ENCODE measurements at regions not wholly inside any gene's neighbourhood (a gene's known extent, or its start where the extent isn't known, plus 50 kb on each side); places are given as distances from the start of the nearest gene placed in this dataset.

DNA sequence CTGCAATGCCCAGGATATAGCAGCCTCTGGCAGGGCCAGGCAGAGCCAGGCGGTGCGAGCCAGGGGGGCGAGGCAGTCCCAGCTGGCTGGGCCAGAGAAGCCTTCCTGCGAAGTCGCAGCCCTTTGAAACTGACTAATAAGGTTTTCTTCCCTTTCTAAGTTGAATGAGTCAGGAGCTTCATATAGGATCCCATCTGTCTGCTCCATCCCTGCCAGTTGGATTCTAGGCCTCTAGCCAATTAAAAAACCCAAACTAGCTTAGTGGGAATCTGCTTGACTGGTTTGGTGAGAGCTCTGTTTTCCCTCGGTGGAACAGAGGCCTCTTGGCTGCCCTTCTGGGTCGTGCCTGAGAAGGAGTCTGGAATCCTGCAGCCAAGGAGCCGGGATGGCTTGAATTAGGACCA lies 70.1 kb upstream of the RAPGEF1 start:
- in situ Hi-C loops (cut with HindIII; ENCODE audit: low sequenced_read_pairs): no loop called here

DNA sequence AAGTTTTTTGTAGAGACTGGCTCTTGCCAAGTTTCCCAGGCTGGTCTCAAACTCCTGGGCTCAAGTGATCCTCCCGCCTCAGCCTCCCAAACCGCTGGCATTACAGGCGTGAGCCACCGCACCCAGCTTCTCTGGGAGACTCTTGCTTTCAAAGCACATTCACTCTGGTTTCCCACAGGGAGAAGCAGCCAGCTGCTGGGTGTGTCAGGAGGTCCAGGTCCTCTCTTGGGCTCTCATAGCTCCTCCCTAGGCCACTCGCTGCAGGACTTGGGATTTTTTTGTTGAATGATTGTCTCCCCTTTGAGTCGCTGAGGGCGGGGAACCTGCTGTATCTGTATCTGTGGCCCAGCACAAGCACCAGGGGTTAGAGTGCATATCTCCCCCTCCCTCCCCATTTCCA lies 68.4 kb upstream of the RAPGEF1 start:
- in situ Hi-C loops (cut with HindIII; ENCODE audit: low sequenced_read_pairs): no loop called here

DNA sequence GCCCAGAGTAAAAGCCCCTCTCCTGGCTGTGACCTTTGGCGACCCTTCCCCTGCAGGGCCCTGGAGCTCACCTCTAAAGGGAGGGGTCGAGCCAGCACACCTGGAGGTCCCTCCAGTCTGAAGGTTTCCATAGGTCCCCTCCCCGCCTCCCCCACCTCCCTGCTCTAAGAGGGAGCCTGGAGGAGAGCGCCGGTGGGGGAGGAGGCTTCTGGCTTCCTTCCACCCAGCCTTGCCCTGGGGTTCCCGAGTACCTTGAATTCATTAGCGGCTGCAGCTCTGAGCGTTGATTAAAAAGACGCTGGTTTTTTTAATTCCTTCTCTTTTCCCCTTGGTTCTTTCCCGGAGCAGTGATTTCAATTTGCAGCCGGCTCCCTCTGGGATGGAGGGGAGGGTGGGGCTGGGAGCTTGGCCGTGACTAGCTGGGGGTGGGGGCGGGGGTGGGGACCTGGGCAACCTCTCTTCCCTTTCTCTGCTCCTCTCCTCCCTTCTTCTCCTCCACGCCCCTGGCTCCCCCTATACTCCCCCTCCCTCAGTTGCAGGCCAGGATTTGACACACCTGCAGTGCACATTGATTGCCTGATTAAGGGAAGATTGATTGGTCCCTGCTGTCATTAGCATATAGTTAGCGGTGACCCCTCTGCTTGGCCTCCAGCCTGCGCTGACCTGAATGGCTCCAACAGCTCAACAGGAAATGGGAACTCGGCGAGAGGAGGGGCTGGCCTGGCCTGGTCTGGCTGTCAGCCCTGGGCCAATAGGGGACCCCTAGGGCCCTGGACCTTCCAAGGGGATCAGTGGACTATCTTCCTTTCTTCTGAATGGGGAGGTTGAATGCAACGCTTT lies 67.5 kb upstream of the RAPGEF1 start:
- in situ Hi-C loops (cut with HindIII; ENCODE audit: low sequenced_read_pairs): no loop called here

DNA sequence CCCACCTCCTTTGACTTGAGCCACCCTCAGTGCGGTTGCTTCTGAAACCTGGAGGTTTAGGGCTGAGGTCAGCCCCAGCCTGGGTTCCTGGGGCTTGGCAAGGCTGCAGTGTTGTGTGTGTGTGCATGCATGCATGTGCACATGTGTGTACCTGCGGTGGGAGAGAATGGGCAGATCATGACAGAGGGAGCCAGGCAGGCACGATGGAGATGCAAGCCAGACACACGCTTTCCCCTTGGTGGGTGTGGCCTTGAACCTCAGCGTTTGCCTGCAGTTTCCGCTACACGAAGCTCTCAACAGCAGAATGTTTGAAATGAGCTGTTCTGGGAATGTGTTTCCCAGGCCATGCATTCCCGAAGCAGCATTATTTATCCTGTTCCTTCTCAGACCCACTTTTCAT lies 65.9 kb upstream of the RAPGEF1 start:
- in situ Hi-C loops (cut with HindIII; ENCODE audit: low sequenced_read_pairs): no loop called here

DNA sequence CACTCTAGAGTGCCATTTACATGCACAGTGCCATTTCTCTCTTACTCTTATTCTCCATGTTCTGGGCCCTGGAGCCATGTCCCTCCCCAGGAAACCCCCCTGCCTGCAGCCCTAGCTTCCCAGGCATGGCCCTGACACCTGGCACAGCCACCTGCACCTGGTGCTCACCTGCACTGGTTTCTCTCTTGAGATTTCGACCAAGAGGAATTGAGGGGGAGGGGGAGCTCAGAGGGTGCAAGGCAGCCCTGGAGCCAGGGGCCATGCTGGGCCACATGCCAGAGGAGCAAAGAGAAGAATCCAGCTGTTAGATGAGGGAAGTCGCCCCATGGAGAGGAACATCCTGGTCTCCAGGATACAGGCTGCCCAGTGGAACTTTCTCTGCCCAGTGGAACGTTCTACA lies 65.0 kb upstream of the RAPGEF1 start:
- in situ Hi-C loops (cut with HindIII; ENCODE audit: low sequenced_read_pairs): loop anchor here (5.0 kb wide), 1 partner anchor 432 kb away; no protein-coding TSS in a partner anchor

GRCh38 chr9:131803758-131804411 lies 64.0 kb upstream of the RAPGEF1 start:
- in situ Hi-C loops (cut with HindIII; ENCODE audit: low sequenced_read_pairs): loop anchor here (5.0 kb wide), 1 partner anchor 433 kb away; no protein-coding TSS in a partner anchor

DNA sequence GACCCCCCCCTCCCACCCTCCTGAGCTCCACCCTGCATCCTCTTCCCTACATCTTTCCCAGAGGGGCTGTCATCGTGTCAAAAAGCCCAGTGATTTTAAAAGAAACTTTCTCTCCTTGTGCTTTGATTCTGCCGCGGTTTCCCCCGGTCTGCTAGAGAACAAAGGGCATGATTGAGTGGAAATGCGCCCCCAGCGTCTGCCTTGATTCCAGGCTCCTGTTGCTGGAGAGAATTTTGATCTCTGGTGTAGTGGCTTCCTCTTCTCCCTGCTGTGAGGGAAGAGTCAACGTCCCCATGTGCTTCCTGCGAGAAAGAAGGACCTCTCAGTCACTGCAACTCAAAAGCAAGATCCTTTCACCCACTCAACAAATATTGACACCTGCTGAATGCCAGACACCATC lies 61.9 kb upstream of the RAPGEF1 start:
- in situ Hi-C loops (cut with HindIII; ENCODE audit: low sequenced_read_pairs): loop anchor here (5.0 kb wide), 1 partner anchor 435 kb away; no protein-coding TSS in a partner anchor

DNA sequence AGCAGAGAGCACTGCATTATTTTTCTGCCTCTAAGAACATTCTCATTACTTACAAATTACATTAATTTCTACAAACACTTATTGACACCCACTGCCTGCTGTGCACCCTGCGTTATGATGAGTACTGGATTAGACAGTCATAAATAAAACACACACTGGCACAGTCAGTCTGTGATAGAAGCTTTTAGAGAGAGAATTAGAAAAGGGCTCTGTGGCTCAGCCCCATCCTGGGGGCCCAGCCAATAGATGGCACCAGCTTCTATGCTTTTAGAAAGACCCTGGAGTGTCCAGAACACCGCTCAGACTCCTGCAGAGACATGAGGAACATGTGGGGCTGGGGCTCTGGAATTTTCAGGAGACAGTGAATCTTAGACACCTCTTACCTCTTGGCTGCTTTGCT lies 61.0 kb upstream of the RAPGEF1 start:
- in situ Hi-C loops (cut with HindIII; ENCODE audit: low sequenced_read_pairs): loop anchor here (5.0 kb wide), 1 partner anchor 436 kb away; no protein-coding TSS in a partner anchor

DNA sequence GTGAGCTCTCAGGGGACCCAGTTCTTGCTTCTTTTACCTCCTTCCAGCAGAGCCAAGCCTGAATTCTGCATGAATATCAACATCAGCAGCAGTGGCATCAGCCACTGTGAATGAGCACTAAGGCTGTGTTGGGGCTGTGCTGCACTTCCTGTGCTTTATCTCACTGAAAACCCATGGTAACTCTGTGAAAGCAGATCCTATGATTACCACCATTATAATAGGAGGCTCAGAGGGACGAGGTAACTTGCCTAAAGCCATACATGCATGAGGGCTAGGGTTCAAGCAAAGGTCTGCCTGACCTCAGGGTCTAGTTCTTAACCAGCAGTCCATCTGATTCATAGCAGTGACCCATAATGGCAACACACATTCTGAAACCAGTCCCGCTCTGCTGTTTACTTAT lies 60.5 kb upstream of the RAPGEF1 start:
- in situ Hi-C loops (cut with HindIII; ENCODE audit: low sequenced_read_pairs): loop anchor here (5.0 kb wide), 1 partner anchor 437 kb away; no protein-coding TSS in a partner anchor

- in situ Hi-C loops (cut with HindIII; ENCODE audit: low sequenced_read_pairs): no loop called here
Measured at GRCh38 chr9:131799177-131799823, 59.4 kb upstream of the RAPGEF1 start.

DNA sequence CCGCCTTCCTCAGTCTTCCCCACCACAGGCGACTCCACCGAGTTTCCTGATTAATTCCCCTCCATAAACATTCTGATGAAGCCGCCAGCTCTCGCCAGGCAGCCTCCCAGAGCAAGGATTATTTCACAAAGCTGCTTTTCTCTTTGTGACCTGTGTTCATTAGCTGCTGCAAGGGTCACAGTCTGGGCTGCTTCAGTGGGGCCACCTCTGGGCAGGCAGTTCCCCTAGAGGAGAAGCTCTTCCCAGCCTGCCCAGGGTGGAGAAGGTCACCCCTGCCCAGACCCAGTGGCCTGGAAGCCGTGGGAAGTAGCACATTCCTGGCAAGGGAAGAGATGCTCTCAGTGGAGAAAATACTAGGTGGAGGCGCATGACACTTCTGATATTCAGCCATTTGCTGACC lies 58.4 kb upstream of the RAPGEF1 start:
- in situ Hi-C loops (cut with HindIII; ENCODE audit: low sequenced_read_pairs): no loop called here

DNA sequence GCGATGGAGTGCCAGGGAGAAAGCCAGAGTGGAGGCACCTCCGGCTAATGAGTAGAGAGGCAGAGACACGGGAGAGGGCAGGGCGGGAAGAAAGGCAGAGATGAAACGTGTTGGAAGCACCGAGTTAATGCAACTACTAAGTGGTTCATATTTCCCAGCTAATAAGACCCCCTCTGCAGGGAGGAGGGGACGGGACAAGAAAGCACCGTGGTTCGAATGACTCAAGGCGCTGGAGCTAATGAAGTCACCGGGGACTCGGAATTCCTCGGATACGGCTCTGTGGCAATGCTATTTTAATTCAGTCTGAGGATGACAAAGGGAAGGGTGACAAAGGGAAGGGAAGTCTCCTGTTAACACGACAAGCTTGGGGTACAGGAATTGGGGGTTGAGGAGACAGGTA lies 54.5 kb upstream of the RAPGEF1 start:
- in situ Hi-C loops (cut with HindIII; ENCODE audit: low sequenced_read_pairs): loop anchor here (5.0 kb wide), 1 partner anchor 78 kb away; no protein-coding TSS in a partner anchor

- in situ Hi-C loops (cut with HindIII; ENCODE audit: low sequenced_read_pairs): loop anchor here (5.0 kb wide), 1 partner anchor 81 kb away; no protein-coding TSS in a partner anchor
Measured at GRCh38 chr9:131791542-131792254, 51.8 kb upstream of the RAPGEF1 start.
